Glomerular visceral epithelial cell (primary cell): ENCODE measurements at regions not wholly inside any gene's neighbourhood (a gene's known extent, or its start where the extent isn't known, plus 50 kb on each side); places are given as distances from the start of the nearest gene placed in this dataset.
"Not testable (repeated sequence)": the region's sequence is repeated elsewhere in the genome, so short reads cannot be mapped to it uniquely, and the experiment has no call there.

Source experiments
- DNase-seq: peaks from one replicate; pipeline ENCODE4 v3.0.0-alpha.2; 2016; ENCODE audit errors: extremely low spot score

DNA sequence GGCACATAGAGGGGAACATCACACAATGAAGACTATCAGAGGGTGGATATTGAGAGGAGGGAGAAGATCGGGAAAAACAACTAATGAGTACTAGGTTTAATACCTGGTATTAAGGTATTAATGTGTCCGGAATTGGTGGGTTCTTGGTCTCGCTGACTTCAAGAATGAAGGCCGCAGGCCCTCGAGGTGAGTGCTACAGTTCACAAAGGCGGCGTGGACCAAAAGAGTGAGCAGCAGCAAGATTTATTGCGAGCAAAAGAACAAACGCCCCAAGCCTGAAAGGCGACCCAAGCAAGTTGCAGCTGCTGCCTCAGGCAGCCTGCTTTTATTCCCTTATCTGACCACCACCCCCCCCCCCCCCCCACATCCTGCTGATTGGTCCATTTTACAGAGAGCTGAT is 2022.8 kb downstream of the NCAM2 start:
- DNase-seq: no peak

DNA sequence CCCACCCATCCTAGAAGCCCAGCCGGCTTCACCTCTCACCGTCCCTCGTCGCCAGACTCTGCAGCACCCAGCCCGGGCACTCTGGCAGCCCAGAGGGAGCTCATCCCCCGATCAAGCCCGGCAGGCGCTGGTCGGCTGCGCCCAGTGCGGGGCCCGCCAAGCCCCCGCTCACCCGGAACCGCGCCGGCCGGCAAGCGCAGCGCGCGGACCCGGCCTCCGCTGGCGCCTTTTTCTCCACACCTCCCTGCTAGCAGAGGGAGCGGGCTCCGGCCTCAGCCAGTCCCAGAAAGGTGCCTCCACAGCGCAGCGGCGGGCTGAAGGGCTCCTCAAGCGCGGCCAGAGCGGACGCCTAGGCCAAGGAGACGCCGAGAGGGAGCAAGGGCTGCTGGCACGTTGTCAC is 2023.3 kb downstream of the NCAM2 start:
- DNase-seq: no peak

DNA sequence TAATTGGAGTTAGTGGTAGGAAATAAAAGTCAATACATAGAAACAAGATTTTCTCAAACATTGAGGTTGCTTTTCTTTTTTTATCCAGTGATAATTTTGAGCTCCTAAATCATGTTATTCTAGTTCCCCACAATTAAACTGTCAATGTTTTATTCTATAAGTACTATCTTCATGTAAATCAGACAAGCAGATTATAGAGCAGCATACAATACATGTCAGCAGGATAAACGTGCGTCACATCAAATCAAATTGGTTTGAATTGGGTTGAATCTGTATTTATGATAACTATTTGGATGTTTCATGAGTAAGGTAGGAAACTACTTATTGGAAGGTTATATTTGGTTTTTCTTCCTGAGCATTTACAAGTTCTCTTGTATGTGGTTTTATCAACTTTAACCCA is 2028.7 kb downstream of the NCAM2 start:
- DNase-seq: no peak

DNA sequence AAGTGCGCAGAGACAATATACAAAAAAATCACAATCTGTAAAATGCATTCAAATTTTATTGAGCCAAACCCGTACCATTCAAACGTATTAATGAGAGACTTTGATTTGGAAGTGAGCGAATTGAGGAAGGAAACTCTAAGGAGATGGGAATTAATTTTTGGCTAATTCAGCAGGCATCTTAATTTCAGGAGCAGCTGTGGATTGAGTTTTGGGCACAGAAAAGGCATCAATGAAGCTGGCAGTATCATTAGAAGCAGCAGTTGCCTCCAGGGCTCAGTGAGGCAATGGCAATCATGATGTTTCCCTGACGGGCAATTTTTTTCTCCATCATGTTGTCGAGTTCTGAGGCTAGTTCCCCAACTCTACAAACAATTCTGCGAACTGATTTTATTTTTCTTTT is 2041.6 kb downstream of the NCAM2 start:
- DNase-seq: no peak

DNA sequence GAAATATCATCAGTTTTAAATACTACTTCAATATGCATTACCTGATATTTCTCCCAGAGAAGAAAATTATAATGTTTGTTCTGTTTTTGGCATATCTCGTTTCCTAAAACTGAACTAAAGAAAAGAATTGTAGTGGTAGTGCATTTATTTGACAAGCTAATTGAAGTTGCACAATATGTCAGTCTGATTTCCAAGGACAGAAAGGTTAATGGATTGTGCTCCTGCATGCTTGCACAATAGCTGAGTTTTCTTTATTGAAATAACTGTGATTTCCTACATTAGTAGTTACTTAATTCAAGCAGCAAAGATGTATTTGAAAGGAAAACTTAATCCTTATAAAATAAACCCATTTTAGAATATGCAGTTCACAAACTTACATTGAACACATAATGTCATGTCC is 2047.7 kb downstream of the NCAM2 start:
- no peak for DNase-seq

DNA sequence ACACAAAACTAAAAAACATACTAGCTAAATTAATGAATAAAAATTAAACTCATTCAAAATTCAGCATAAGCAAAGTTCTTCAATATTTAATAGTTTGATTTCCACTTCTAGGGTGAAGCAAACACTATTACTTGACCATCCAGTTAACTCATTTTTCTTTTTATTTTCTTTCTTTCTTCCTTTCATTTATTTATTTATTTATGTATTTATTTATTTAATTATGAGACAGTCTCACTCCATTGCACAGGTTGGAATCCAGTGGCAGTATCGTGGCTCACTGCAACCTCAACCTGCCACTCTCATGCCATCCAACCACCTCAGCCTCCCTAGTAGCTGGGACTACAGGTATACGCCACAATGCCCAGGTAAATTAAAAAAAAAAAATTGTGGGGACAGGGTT is 2069.5 kb downstream of the NCAM2 start:
- no peak for DNase-seq

DNA sequence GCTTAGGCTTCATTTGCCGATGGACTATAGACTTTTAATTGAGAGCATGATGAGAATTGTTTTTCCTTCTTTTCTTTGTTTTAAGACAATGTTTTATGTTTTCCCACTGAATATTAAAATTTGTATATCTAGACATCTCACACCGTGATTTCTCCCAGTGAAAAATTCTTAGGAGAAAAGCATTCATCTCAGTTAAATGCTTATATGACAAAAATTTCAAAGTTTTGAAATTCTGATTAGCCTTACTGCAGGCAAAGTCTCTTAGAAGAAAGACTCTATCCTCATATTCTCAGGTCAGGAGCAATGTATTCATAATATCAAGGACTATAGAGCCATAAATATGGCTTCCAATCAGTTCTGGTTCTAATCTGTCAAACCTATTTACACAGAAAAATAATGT is 2085.0 kb downstream of the NCAM2 start:
- no peak for DNase-seq

DNA sequence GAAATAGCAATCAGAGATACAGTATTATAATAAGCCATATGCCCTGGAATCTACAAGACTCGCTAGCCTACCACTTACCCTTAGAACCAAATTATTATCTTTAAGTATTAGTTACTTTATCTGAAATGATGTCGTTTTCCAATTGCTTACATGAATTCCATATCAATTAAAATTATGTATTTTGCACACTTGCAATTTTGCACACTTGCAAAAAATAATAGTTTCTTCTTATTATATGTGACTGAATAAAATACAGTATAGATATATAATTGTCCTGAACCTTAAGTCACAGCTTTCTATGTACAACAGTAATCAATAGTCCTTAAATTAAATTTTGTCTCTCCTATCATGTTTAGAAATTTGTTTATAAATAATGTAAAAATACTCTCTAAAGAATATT is 2095.1 kb downstream of the NCAM2 start:
- DNase-seq: no peak

DNA sequence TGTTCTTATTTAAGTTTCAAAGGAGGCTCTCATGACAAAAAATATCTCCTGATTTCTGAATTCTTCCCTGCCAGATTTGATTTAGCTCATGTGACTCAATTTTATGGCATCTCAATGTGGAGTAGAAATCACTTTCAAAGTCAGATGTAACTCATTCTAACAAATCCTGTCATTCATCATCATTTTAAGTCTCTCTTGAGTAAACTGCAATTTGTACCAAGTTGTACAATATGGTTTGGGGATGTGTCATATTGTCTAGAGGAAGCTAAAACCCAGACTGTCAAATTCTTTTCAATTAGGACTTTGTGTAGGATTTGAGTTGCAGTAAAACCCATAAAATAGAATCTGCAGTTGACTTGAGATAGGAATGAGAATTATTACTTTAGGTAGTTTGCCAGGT is 2101.0 kb downstream of the NCAM2 start:
- DNase-seq: no peak

DNA sequence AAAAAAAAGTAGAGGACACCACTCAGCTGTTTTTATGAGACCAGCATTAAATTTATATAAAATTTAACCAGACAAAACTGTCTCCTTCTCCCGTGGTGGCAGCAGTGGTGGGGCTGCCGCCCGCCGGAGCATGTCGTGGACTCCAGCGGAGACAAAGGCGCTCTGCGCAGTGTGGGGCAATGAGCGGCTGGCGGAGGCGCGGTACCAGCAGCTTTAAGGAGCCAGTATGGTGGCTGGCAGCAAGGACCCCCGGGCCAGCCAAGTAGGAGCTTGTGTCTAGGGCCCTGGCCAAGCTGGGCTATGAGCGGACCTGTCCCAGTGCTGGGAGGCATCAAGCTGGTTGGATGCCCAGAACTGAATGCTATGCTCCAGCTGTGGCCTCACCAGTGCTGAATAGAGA is 2102.9 kb downstream of the NCAM2 start:
- no peak for DNase-seq

DNA sequence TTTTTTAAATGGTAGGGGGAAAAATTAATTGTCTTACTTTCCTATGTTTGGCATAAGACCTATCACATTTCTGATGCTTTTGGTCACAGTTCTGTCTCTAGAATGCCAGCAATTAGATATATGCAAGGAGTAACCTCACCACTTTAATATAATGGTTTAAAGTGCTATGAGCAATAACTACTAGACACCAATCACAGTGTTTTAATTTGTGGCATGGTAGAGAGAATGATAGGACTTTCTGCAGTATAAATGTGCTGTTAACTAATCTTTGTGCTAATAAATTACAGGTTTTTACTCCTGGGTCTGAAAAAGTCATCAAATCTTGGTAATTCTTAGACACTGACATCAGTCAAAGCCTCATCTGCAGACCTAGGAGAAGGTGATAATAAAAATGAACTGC is 2110.3 kb downstream of the NCAM2 start:
- DNase-seq: no peak

DNA sequence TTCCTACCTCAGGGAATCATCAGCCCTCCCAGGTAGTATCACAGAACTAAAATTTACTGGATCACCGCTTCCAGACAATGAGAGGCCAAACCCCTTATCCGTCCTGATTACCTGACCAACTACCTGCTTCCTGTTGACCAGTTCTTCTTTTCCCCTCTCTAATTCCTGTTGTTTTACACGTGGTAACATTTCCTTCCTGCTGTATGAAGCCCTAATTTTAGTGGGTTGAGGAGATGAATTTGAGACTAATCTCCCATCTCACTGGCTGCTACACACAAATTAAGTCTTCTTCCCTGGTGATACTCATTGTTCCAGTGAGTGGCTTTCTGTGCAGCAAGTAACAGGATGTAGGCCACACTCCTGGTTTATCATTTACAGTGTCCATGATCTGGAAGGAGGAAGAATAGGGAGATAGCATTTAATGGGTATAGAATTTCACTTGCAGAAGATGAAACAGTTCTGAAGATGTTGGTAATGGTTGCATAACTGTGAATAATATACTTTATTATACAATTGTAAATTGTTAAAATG is 2112.9 kb downstream of the NCAM2 start:
- peak; percentile 52 for DNase-seq

DNA sequence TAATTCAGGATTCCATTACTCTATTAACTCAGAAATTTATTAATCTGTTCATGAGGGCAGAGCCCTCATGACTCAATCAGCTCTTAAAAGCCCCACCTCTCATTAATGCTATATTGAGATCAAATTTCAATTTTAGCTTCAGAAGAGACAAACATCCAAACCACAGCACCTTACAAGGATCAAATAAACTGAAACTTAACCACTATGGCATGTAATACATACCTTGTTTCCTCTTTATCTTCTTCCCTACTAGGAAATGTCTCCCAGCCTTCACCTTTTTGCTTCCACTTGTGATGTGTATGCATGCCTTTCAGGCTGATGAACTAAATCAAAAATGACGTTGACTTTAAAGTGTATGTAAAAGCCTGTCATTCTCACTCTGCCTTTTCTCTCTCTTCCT is 2121.3 kb downstream of the NCAM2 start:
- DNase-seq: no peak

DNA sequence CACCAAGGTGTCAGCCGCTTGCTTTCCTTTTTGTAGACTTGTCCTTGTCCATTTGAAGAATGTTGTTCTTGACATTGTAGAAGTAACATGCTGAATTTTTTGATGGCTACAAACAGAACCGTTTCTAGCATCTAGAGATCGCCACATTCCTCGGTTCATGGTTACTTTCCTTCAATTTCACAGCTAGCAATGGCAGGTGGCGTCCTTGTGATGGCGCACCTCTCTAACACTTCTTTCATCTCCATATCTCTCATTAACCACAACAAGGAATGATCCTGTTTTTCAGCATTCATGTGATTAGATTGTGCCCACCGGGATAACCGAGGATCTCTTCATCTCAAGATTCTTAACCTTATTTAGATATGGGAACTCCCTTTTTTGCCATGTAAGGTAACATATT is 2129.8 kb downstream of the NCAM2 start:
- no peak for DNase-seq

DNA sequence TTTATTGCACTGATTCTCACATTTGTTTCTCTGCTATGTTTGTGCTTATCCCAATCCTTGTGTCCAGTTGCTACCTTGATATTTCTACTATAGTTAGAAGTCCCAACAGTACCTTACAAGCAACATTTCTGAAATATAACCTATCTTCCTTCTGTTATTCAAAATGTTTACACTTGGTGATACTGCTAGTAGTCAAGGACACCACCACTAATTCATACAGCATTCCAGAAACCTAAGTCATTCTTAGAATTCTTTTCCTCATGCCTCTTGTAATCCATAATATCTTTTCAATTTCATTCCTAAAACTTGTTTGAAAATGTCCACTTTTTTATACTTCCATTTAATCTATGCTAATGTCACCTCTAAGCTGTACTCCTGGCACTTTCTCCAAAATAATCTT is 2132.1 kb downstream of the NCAM2 start:
- DNase-seq: no peak

DNA sequence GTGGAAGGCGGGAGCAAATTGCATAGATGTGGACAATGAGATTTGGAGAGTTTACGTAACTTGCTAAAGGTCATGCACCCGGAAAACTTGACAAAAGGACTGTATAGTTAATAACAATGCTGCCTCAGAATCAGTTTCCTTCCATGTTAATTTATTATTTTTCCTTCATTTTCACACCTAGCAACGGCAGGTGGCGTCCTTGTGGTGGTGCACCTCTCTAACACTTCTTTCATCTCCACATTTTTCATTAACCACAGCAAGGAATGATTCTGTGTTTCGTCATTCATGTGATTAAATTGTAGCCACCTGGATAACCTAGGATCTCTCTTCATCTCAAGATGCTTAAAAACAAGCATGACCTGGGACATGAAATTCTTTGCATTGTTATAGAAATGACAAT is 2133.0 kb downstream of the NCAM2 start:
- DNase-seq: no peak

DNA sequence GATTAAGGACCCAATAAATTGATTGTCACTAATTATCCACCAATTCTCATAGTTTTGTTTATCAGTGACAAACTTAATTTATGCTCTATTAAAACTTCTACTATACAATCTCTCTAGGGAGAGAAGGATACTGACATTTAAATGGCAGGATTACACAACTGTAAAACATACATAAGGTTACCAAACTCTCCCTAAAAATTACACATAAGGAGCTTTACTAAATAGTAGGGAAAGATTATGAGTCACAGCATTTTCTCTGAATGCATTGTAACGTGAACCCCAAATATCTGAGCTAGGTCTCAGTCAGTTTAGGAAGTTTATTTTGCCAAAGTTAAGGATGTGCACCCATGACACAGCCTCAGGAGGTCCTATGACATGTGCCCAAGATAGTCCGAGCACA is 2140.6 kb downstream of the NCAM2 start:
- no peak for DNase-seq

DNA sequence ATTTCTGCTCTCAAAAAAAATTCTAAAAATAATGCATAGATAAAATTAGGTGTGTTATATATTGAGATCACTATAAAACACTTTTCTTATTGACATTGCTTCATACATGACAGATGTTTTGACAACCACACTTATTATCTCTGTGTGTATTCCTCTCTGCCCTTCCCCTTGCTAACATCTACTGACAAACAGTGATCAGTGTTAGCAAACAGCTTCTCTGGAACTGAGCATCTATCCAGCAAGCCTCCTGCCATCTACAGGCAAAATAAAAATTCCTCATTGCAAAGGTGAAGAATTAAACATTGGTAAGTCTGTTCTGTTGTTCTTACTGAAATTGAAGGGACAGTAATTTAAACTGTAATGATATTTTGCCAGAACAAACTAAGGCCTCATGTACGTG is 2153.9 kb downstream of the NCAM2 start:
- DNase-seq: no peak

DNA sequence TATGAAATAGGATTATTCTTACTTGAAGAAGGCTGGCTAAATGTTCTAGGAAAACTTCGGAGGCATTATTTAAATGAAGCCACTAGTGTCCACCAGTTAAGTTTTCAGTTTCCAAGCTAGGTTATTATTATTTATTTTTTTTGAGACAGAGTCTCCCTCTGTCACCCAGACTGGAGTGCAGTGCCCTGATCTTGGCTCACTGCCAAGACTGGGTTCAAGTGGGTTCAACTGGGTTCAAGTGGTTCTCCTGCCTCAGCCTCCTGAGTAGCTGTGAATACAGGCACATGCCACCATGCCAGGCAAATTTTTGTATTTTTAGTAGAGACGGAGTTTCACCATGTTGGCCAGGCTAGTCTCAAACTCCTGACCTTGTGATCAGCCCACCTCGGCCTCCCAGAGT is 2155.6 kb downstream of the NCAM2 start:
- DNase-seq: not testable (repeated sequence)

DNA sequence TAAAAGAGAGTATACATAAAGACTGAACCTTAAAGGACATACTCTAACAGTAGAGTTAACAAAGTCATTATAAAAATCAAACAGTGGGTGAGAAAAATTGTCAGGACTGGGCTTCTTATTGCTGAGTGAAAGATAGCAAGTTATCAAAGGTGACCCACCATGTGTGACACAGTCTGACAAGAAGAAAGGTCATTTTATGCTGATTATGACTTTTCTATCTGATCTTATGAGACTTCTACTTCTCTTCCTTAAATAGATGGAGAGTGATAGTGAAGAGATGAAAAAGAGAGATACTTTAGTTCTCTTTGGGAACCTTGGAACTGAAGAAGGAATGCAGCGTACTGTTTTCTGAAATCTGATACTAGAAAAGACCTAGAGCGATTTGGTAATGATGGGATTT is 2157.1 kb downstream of the NCAM2 start:
- no peak for DNase-seq

DNA sequence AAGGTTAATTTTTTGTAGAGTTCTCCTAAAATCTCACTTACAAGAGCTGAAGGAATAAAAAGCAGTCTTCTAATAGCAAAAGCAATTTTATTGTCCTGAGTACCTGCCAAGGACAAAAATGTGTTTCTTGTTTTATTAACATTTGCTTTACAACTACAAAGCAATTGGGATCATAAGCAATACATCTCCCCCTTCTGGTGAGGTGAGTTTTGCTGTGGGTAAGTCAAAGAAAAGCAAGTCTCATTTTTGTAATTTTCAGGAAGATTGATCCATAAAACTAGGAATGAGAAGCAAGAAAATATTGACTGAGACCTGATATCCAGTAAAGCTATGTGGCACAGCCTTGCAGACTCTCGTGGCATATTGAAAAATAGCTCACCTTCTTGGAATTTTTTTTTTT is 2162.7 kb downstream of the NCAM2 start:
- DNase-seq: no peak

DNA sequence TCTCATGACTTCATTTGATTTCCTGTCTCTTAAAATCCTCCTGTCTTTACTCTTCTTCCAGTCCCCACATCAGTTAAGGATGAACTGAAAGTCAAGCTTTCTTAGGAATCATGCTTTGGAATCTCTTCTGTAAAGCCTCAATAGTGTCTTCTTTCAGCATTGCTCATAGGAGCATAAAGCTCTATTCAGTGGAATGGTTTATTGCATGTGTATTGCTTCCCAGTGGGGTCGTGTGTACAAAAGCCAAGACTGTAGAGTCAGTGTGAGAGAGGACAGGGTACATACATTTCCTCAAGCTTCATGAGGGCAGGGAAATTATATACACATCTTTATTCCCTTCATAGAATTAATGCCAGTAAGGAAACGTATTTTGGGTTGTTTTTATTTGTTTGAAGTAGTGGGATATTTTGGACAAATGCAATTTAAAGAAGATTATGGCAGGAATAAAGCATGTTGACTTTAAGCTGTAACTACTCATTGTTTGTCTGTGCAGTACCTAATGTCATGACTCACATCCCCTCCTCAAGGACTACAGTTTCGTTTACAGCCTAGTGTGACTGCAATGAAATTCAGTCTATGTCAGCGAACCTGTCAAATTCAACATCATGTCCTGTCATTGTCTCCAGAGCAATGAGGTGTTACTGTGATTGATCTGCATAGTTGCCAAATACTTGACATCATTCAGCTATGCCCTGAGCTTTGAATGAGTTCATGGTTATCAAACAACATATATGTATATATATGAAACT is 2164.2 kb downstream of the NCAM2 start:
- DNase-seq: peak; percentile 6
